GM12891 (cell line): ENCODE measurements at regions not wholly inside any gene's neighbourhood (a gene's known extent, or its start where the extent isn't known, plus 50 kb on each side); places are given as distances from the start of the nearest gene placed in this dataset.

Source experiments
- DNase-seq: peaks from one replicate; pipeline ENCODE4 v3.0.0; 2011; ENCODE audit warnings: low spot score; ENCODE audit not compliant: insufficient read length
- FAIRE-seq: peaks from 2 replicates; lab custom pipeline; 2011; peaks lifted over from hg19 to GRCh38; lab: Jason Lieb, UNC
- PAX5 ChIP-seq: IDR thresholded peaks from 2 replicates; pipeline ENCODE4 v1.6.1; 2011; ENCODE audit warnings: low read length, moderate library complexity, mild to moderate bottlenecking; ENCODE audit not compliant: insufficient read depth, severe bottlenecking
- POLR2A ChIP-seq: IDR thresholded peaks from 2 replicates; pipeline ENCODE4 v1.6.1; 2011; ENCODE audit warnings: low read depth, low read length, control low read depth
- POLR2AphosphoS5 ChIP-seq: IDR thresholded peaks from 2 replicates; pipeline ENCODE4 v1.6.1; 2011; ENCODE audit warnings: low read depth, low read length, control low read depth
- POU2F2 ChIP-seq: IDR thresholded peaks from 2 replicates; pipeline ENCODE4 v1.6.1; 2011; ENCODE audit warnings: low read depth, mild to moderate bottlenecking, control low read depth, low read length, moderate library complexity
- SPI1 ChIP-seq: IDR thresholded peaks from 2 replicates; pipeline ENCODE4 v1.6.1; 2011; ENCODE audit warnings: low read depth, low read length, control low read depth
- TAF1 ChIP-seq: IDR thresholded peaks from 2 replicates; pipeline ENCODE4 v1.6.1; 2011; ENCODE audit warnings: low read depth, low read length, control low read depth

DNA sequence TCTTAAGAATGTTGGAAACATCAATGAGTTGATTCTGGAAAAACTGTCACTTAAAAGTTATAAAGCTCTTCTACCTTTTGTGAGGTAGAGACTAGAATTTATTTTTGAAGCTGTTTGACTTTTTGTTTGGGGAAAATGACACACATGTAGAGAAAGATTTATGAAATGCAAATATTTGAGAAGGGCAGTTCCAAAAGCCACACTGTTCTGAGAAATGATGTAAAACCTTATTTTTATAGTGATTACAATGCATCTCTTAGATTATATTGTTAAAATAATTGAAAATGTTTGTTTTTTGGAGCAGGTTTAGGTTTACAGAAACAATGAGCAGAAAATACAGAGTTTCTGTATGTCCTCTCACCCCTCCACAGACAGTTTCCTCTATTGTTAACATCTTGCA lies 116.1 kb upstream of the CMC1 start:
- TF ChIP-seq PAX5 (no peak), TAF1 (no peak), POU2F2 (no peak), SPI1 (no peak), POLR2A (no peak)
- no peak for DNase-seq
- no peak for FAIRE-seq

DNA sequence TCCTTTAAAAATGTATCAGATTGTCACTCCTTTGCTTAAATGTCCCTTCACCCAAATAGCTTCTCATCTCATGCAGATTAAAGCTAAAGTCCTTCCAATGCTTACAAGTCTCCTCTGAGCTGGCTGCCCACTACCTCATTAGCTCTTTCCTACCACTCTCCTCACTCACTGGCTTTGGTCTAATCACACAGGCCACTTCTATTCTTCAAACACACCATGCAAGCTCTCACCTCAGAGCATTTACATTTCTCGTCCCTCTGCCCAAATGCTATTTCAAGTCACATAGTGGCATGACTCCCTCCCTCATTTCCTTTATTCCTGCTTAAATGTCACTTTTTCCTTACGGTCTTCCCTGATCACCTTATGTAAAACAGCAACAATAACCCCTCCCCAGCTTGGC lies 110.6 kb upstream of the CMC1 start:
- DNase-seq (no peak), FAIRE-seq (no peak)
- TF ChIP-seq PAX5 (no peak), POLR2AphosphoS5 (no peak)

DNA sequence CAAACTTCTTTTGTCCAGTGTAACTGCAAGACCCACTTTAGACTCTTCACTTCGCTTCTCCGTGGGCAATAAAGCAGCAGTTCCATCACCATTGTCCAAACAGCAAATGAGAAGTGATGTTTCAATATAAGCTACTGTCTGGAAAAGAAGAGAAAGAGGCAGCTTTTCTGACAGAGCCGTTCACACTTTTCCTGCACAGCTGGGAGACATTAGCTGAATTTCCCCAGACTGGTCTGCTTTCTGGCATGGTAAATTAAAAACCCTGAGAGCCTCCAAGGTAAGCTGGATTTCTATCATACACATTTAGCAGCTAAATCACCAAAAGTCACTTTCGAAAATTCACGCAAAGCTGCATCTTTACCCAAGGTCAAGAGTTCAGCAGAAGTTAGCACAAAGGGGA lies 108.5 kb upstream of the CMC1 start:
- TF ChIP-seq PAX5 = no peak
- no peak for DNase-seq
- no peak for FAIRE-seq

GRCh38 chr3:28134198-28134597 lies 107.2 kb upstream of the CMC1 start:
- FAIRE-seq (no peak), DNase-seq (no peak)
- TF ChIP-seq TAF1 (no peak), POLR2AphosphoS5 (no peak), SPI1 (no peak), POLR2A (no peak), POU2F2 (no peak), PAX5 (no peak)

GRCh38 chr3:28134792-28135375 lies 106.5 kb upstream of the CMC1 start:
- TF ChIP-seq POLR2A = no peak
- TF ChIP-seq POU2F2 = no peak
- no peak for TF ChIP-seq TAF1
- TF ChIP-seq POLR2AphosphoS5 = no peak
- no peak for TF ChIP-seq SPI1
- no peak for TF ChIP-seq PAX5
- FAIRE-seq = no peak
- no peak for DNase-seq

- FAIRE-seq (no peak), DNase-seq (no peak)
- no peak for TF ChIP-seq POLR2AphosphoS5
- no peak for TF ChIP-seq SPI1
- TF ChIP-seq POU2F2 = no peak
- TF ChIP-seq POLR2A = no peak
- TF ChIP-seq PAX5 = no peak
- TF ChIP-seq TAF1 = no peak
Measured at GRCh38 chr3:28136607-28137216, 104.7 kb upstream of the CMC1 start.

DNA sequence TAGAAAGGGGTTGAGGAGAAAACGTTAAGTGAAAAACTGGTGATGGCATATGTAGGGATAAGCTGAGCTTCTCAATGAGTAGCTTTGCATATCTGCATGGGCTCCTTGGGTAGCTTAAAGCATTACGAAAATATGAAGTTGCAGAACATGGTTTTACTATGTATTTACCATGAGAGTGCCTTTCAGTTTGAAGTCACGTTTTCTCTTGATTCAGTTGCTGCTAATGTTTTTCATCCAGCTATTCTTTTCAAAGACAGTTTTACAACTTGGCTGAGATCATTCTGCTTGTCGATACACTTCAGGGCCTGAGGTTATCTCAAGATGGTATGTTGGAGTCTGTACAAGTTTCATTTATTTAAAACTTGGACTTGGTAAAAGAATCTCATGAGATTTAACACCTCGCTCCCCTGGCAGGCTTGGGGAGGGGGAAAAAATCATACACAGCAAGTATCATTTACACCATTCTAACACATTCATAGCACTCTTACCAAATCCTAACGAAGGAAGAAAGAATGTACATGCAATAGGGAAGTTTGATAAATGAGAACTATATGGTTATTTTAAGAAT lies 103.3 kb upstream of the CMC1 start:
- FAIRE-seq (no peak), DNase-seq (no peak)

DNA sequence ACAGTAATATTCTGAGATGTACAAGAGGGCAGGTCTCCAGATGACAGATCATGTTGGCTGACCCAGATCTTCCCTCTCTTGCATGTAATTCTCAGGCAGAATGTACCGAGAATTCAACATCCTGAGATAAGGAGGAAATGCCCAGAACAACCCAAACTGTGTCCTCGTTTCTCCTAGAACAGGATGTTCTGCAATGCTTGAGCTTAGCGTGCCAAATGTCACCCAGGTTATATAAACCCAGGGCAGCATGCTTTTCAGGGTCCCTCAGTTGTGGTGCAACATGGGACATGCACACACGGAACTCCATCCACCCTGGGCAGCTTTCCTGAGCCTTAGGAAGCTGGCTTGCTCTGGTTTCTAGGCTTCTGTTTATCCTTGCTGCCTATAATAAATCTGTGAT lies 102.1 kb upstream of the CMC1 start:
- FAIRE-seq (no peak), DNase-seq (no peak)
- TF ChIP-seq SPI1 (no peak), POLR2AphosphoS5 (no peak), POU2F2 (no peak), POLR2A (no peak), PAX5 (no peak)

More for the DNA sequence above, 103.3 kb upstream of the CMC1 start:
- no peak for TF ChIP-seq POLR2A
- no peak for TF ChIP-seq POU2F2

DNA sequence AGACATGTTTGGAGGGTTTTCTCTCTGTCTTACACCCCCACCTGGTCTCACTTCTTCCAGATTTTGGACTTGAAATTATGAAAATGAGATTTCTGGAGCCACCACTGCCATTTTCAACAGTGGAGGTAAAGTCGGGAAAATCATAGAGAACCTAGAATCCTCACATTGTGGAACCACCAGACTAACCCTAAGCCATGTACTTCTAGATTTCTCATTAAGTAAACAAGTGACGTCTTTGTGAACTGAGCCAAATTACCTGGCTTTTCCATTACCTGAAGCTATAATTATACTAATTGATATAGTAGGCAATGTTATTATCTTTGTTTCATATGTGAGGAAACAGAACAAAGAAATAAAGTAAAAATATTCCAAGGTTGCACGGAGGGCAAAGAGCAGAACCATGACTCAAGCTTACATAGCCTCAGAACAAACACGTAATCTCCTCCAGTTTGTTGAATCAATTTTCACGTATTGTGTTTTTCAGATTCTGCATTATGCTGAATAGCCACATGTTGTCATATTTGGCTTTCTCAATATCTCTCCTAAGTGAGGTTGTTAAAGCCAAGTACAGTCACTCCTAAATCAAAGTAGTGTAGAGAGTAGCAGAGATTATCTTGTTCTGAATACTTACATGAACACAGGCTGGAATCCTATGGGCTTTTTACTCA lies 101.3 kb upstream of the CMC1 start:
- DNase-seq = no peak
- TF ChIP-seq TAF1 = no peak
- no peak for TF ChIP-seq PAX5
- FAIRE-seq = no peak

DNA sequence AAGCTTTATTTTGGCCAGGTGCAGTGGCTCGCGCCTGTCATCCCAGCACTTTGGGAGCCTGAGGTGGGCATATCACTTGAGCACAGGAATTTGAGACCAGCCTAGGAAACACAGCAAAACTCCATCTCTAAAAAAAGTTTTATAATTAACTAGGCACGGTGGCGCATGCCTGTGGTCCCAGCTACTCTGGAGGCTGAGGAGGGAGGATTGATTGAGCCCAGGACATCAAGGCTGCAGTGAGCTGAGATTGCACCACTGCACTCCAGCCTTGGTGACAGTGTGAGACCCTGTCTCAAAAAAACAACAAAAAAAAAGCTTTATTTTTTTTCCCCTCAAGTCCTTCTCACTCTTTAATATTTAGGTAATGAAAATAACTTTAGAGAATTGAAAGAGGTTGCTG lies 100.8 kb upstream of the CMC1 start:
- TF ChIP-seq POLR2AphosphoS5 (no peak), SPI1 (no peak), POLR2A (no peak), TAF1 (no peak), POU2F2 (no peak), PAX5 (no peak)
- DNase-seq (no peak), FAIRE-seq (no peak)

- no peak for FAIRE-seq
- DNase-seq = no peak
- no peak for TF ChIP-seq PAX5
- TF ChIP-seq TAF1 = no peak
- TF ChIP-seq POLR2A = no peak
- no peak for TF ChIP-seq POU2F2
- TF ChIP-seq POLR2AphosphoS5 = no peak
- no peak for TF ChIP-seq SPI1
Measured at GRCh38 chr3:28149960-28150359, 91.5 kb upstream of the CMC1 start.
